ENCODE measurements at regions not wholly inside any gene's neighbourhood (a gene's known extent, or its start where the extent isn't known, plus 50 kb on each side); places are given as distances from the start of the nearest gene placed in this dataset.

DNA sequence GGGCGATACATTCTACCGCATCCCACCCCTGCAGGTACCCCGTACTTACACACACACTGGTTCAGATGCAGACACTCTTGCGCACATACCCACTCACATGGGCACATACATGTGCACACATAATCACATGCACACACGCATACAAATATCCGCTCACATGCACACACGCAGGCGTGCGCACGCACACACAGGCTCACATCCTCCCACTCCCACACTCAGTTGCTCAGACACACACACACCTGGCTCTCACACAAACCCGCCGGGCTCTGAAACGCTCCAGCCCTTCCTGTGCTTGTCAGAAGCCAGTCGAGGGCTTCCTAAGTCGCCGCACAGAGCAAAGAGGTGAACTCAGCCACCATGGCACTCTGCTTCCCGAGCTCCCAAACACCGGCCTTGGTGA is 164.5 kb downstream of the CRYBB2 start:
- Histone ChIP-seq H3K9ac (ENCODE audit: low read length) (no peak overlapping the region), H2AFZ (ENCODE audit: insufficient read depth, low read length, poor library complexity) (no peak overlapping the region), H3K18ac (ENCODE audit: low read length) (no peak overlapping the region), H3K27ac (ENCODE audit: low read depth, low read length) (no peak overlapping the region), H3K14ac (ENCODE audit: low read length) (no peak overlapping the region), H3K4me1 (ENCODE audit: control insufficient read depth in 1 of 2, insufficient read depth in 2 of 2, low read length in 2 of 2) (peaks cover 4 to 5% of the 10 kb centered on the region in 2 experiments), H4K91ac (ENCODE audit: low read depth, low read length) (no peak overlapping the region), H3K4me2 (ENCODE audit: low read length) (no peak overlapping the region), H4K8ac (ENCODE audit: low read depth, low read length) (no peak overlapping the region), H3K4ac (ENCODE audit: low read depth, low read length) (no peak overlapping the region), H2BK5ac (ENCODE audit: low read depth, low read length, poor library complexity) (no peak overlapping the region), H3K4me3 (ENCODE audit: low read depth, low read length) (no peak overlapping the region), H3K79me1 (ENCODE audit: low read length) (no peaks in the 10 kb centered on the region), H2AK5ac (ENCODE audit: low read length) (no peak overlapping the region), H3K27me3 (ENCODE audit: insufficient read depth, low read length) (no peaks in the 10 kb centered on the region), H2BK12ac (ENCODE audit: low read length) (no peak overlapping the region), H4K12ac (ENCODE audit: low read depth, low read length) (no peak overlapping the region), H3K79me2 (ENCODE audit: control insufficient read depth, insufficient read depth, low read length, poor library complexity) (peaks cover 1% of the 10 kb centered on the region), H3K36me3 (ENCODE audit: control insufficient read depth in 1 of 2, insufficient read depth in 2 of 2, low read length in 2 of 2) (peaks cover 0 to 3% of the 10 kb centered on the region in 2 experiments), H3K9me3 (ENCODE audit: insufficient read depth, low read depth, low read length) (peaks cover 2% of the 10 kb centered on the region), H2BK120ac (ENCODE audit: insufficient read depth, low read length, poor library complexity) (no peak overlapping the region), H3K23ac (ENCODE audit: low read length) (no peak overlapping the region)
- DNase-seq, result no peak
- no CpG with 5 or more reads among the region's 18 CpGs for whole genome bisulfite sequencing (ENCODE audit: extremely low coverage, insufficient coverage, insufficient read length)

DNA sequence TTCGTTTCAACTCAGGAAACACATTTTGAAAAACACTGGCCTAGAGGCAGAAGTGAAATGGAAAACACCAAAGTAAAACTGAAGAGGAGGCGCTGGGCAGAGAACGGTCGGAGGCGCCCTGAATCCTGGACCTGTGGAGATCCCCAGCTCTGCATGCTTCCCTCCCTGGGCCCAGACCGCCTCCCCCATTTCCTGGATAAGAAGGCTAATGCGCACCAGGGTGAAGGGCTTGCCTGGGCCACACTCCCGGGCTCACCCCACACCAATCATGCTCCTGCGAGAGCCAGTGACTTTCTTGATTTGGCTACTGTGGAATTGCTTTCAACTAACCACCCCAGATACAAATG is 167.1 kb downstream of the CRYBB2 start:
- Histone ChIP-seq H4K12ac (ENCODE audit: low read depth, low read length) (no peak overlapping the region), H3K4me2 (ENCODE audit: low read length) (no peak overlapping the region), H4K91ac (ENCODE audit: low read depth, low read length) (no peak overlapping the region), H2BK120ac (ENCODE audit: insufficient read depth, low read length, poor library complexity) (no peak overlapping the region), H2AK5ac (ENCODE audit: low read length) (no peak overlapping the region), H3K9me3 (ENCODE audit: insufficient read depth, low read depth, low read length) (peaks cover 2% of the 10 kb centered on the region), H3K36me3 (ENCODE audit: control insufficient read depth in 1 of 2, insufficient read depth in 2 of 2, low read length in 2 of 2) (no peaks in the 10 kb centered on the region), H3K4me3 (ENCODE audit: low read depth, low read length) (no peak overlapping the region), H3K23ac (ENCODE audit: low read length) (no peak overlapping the region), H2BK5ac (ENCODE audit: low read depth, low read length, poor library complexity) (no peak overlapping the region), H2AFZ (ENCODE audit: insufficient read depth, low read length, poor library complexity) (no peak overlapping the region), H3K79me1 (ENCODE audit: low read length) (no peaks in the 10 kb centered on the region), H3K27ac (ENCODE audit: low read depth, low read length) (no peak overlapping the region), H3K18ac (ENCODE audit: low read length) (no peak overlapping the region), H3K14ac (ENCODE audit: low read length) (no peak overlapping the region), H2BK12ac (ENCODE audit: low read length) (no peak overlapping the region), H3K9ac (ENCODE audit: low read length) (no peak overlapping the region), H3K79me2 (ENCODE audit: control insufficient read depth, insufficient read depth, low read length, poor library complexity) (peaks cover 1% of the 10 kb centered on the region), H3K27me3 (ENCODE audit: insufficient read depth, low read length) (no peaks in the 10 kb centered on the region), H3K4ac (ENCODE audit: low read depth, low read length) (no peak overlapping the region), H4K8ac (ENCODE audit: low read depth, low read length) (no peak overlapping the region), H3K4me1 (ENCODE audit: control insufficient read depth in 1 of 2, insufficient read depth in 2 of 2, low read length in 2 of 2) (peaks cover 4 to 8% of the 10 kb centered on the region in 2 experiments)
- WGBS (ENCODE audit: extremely low coverage, insufficient coverage, insufficient read length), result no CpG with 5 or more reads among the region's 9 CpGs
- no peak for DNase-seq

DNA sequence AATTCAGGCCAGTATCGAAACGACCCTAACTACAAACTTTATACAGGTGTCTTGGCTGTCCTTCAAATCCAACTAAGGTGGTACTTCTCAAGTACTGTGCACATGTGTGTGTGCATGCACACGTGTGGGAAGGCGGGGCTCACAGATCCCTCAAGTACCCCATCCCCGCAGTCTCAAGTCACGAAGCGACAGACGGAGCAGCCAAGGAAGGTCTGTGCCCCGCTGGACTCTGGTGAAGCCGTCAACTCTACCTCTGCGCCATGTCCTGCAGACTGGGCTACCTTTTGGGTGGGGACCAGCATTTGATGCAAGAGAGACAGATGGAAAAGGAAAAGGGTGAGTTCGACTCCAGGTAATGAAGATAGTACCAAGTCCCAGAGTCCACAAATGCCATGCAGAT is 169.0 kb downstream of the CRYBB2 start:
- DNase-seq, result no peak
- H2AK5ac ChIP-seq (ENCODE audit: low read length), result no peak overlapping the region
- H4K12ac ChIP-seq (ENCODE audit: low read depth, low read length), result no peak overlapping the region
- no peak overlapping the region for H3K27ac ChIP-seq (ENCODE audit: low read depth, low read length)
- no peak overlapping the region for H4K91ac ChIP-seq (ENCODE audit: low read depth, low read length)
- peaks cover 1% of the 10 kb centered on the region for H3K79me2 ChIP-seq (ENCODE audit: control insufficient read depth, insufficient read depth, low read length, poor library complexity)
- no peaks in the 10 kb centered on the region for H3K79me1 ChIP-seq (ENCODE audit: low read length)
- no peak overlapping the region for H2AFZ ChIP-seq (ENCODE audit: insufficient read depth, low read length, poor library complexity)
- H3K9me3 ChIP-seq (ENCODE audit: insufficient read depth, low read depth, low read length), result peaks cover 2% of the 10 kb centered on the region
- no peak overlapping the region for H3K23ac ChIP-seq (ENCODE audit: low read length)
- H3K18ac ChIP-seq (ENCODE audit: low read length), result peak overlapping the region; percentile 4
- no peaks in the 10 kb centered on the region for H3K27me3 ChIP-seq (ENCODE audit: insufficient read depth, low read length)
- H2BK5ac ChIP-seq (ENCODE audit: low read depth, low read length, poor library complexity), result no peak overlapping the region
- no peak overlapping the region for H2BK12ac ChIP-seq (ENCODE audit: low read length)
- H4K8ac ChIP-seq (ENCODE audit: low read depth, low read length), result no peak overlapping the region
- no peak overlapping the region for H3K14ac ChIP-seq (ENCODE audit: low read length)
- no peaks in the 10 kb centered on the region for H3K36me3 ChIP-seq (ENCODE audit: control insufficient read depth in 1 of 2, insufficient read depth in 2 of 2, low read length in 2 of 2)
- peaks cover 4 to 8% of the 10 kb centered on the region in 2 experiments for H3K4me1 ChIP-seq (ENCODE audit: control insufficient read depth in 1 of 2, insufficient read depth in 2 of 2, low read length in 2 of 2)
- no peak overlapping the region for H2BK120ac ChIP-seq (ENCODE audit: insufficient read depth, low read length, poor library complexity)
- H3K9ac ChIP-seq (ENCODE audit: low read length), result no peak overlapping the region
- WGBS (ENCODE audit: extremely low coverage, insufficient coverage, insufficient read length), result no CpG with 5 or more reads among the region's 12 CpGs
- no peak overlapping the region for H3K4me3 ChIP-seq (ENCODE audit: low read depth, low read length)
- no peak overlapping the region for H3K4me2 ChIP-seq (ENCODE audit: low read length)
- no peak overlapping the region for H3K4ac ChIP-seq (ENCODE audit: low read depth, low read length)

DNA sequence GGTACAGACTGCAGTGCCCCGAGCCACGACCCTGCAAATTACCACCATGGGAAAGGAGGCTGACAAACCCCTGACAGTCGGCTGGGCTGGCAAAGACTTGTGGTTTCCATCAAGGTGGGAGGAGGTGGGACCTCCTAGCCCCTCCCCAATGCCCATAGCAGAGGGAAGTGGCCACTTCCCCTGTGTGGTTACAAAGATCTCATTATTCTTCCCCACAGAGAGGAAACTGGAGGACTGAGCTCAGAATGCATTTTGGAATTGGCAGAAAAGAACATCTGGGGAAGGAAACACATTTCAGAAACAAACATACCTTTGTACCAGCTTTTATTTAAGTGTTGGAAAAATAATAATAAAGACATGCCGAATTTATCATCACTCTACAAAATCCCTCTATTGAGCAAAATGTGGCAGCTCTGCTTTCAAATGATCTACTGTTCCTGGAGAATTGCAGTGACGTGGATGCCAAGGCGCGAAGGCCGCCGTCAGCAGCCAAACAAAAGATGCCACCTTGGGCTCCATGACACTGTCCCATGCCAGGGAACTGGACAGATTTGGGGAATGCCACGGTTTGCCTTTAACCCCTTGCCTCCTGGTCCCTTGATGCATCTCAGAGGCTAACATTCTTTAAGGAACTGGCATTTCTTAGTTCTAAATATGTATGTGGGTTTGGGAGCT is 169.6 kb downstream of the CRYBB2 start:
- Histone ChIP-seq H3K23ac (ENCODE audit: low read length) (no peak overlapping the region), H2AFZ (ENCODE audit: insufficient read depth, low read length, poor library complexity) (no peak overlapping the region), H4K12ac (ENCODE audit: low read depth, low read length) (no peak overlapping the region), H3K27ac (ENCODE audit: low read depth, low read length) (no peak overlapping the region), H2BK12ac (ENCODE audit: low read length) (no peak overlapping the region), H3K4me1 (ENCODE audit: control insufficient read depth in 1 of 2, insufficient read depth in 2 of 2, low read length in 2 of 2) (peaks cover 4 to 8% of the 10 kb centered on the region in 2 experiments), H3K14ac (ENCODE audit: low read length) (no peak overlapping the region), H2AK5ac (ENCODE audit: low read length) (no peak overlapping the region), H4K91ac (ENCODE audit: low read depth, low read length) (no peak overlapping the region), H3K4me3 (ENCODE audit: low read depth, low read length) (no peak overlapping the region), H3K4me2 (ENCODE audit: low read length) (no peak overlapping the region), H3K4ac (ENCODE audit: low read depth, low read length) (no peak overlapping the region), H2BK5ac (ENCODE audit: low read depth, low read length, poor library complexity) (no peak overlapping the region), H3K79me2 (ENCODE audit: control insufficient read depth, insufficient read depth, low read length, poor library complexity) (no peaks in the 10 kb centered on the region), H2BK120ac (ENCODE audit: insufficient read depth, low read length, poor library complexity) (no peak overlapping the region), H3K36me3 (ENCODE audit: control insufficient read depth in 1 of 2, insufficient read depth in 2 of 2, low read length in 2 of 2) (no peaks in the 10 kb centered on the region), H4K8ac (ENCODE audit: low read depth, low read length) (no peak overlapping the region), H3K9me3 (ENCODE audit: insufficient read depth, low read depth, low read length) (no peaks in the 10 kb centered on the region), H3K79me1 (ENCODE audit: low read length) (no peaks in the 10 kb centered on the region), H3K18ac (ENCODE audit: low read length) (peak overlapping the region; percentile 4), H3K9ac (ENCODE audit: low read length) (no peak overlapping the region), H3K27me3 (ENCODE audit: insufficient read depth, low read length) (no peaks in the 10 kb centered on the region)
- no peak for DNase-seq
- WGBS (ENCODE audit: extremely low coverage, insufficient coverage, insufficient read length), result no CpG with 5 or more reads among the region's 10 CpGs

All from trophoblast cell (in vitro differentiated cells and primary cell).